ENCODE measurements at regions not wholly inside any gene's neighbourhood (a gene's known extent, or its start where the extent isn't known, plus 50 kb on each side); places are given as distances from the start of the nearest gene placed in this dataset.

DNA sequence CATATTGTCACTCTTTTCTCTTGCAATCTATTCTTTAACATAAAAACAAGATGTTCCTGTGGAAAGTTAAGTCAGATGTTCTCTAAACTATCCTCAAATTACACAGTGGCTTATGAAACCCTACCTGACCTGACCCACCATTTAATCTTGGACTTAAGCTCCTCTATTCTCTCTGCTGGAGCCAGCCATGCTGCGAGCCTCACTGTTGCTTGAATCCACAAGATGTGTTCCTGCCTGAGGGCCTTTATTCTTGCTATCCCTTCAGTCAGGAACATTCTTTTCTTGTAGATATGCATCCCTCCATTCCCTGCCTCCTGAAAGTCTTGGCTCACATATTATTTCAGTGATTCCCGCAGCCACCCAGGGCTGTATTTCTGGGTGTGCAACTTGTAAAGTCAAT is 283.2 kb downstream of the EPHA7 start:
- Histone ChIP-seq H3K4me1 (ENCODE audit: control insufficient read depth, insufficient read depth, low read length) (no peaks in the 10 kb centered on the region), H3K4me3 (ENCODE audit: insufficient read depth, low read depth, low read length) (no peak overlapping the region), H3K36me3 (ENCODE audit: control insufficient read depth, insufficient read depth, low read length) (no peaks in the 10 kb centered on the region), H3K27ac (ENCODE audit: insufficient read depth, low read depth, low read length, poor library complexity, severe bottlenecking) (no peak overlapping the region), H3K27me3 (ENCODE audit: control insufficient read depth, insufficient read depth, low read length, poor library complexity, severe bottlenecking) (no peaks in the 10 kb centered on the region), H3K9me3 (ENCODE audit: control insufficient read depth, low read length) (no peaks in the 10 kb centered on the region)
- 88 to 91% methylated on average over 2 of the region's 2 CpGs for WGBS, 2 experiments

DNA sequence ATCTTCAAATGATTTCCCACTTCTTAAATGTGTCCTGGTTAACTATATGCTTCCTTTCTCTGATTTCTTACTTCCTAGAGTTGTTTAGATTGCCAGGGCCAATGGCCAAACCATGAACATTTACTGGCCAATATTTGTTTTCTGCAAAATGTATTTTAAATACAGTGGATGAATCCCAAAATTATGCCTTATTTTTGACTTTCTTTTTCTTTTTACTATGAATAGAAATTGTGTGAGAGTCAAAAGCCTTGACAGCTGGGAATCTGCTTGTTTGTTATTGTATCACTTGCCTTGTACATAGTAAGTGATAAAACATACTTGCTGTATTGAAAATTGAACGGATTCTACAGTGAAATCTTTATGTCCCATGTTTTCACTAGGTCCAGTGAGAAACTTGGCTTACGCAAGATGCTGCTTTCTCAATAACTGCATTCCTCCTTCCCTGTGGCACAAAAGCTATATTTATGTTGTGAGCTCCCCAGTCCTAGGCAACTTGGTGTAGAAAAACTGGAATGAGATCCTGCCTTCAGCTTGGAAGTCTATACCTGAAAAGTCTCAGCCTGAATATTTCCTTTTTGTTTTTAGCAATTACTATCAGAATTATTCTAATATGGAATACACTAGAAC is 295.2 kb downstream of the EPHA7 start:
- H3K36me3 ChIP-seq (ENCODE audit: control insufficient read depth, insufficient read depth, low read length): no peaks in the 10 kb centered on the region
- H3K4me3 ChIP-seq (ENCODE audit: insufficient read depth, low read depth, low read length): no peak overlapping the region
- H3K27ac ChIP-seq (ENCODE audit: insufficient read depth, low read depth, low read length, poor library complexity, severe bottlenecking): no peak overlapping the region
- H3K27me3 ChIP-seq (ENCODE audit: control insufficient read depth, insufficient read depth, low read length, poor library complexity, severe bottlenecking): no peaks in the 10 kb centered on the region
- 94 to 97% methylated on average over 2 of the region's 2 CpGs for WGBS, 2 experiments
- H3K9me3 ChIP-seq (ENCODE audit: control insufficient read depth, low read length): no peaks in the 10 kb centered on the region
- H3K4me1 ChIP-seq (ENCODE audit: control insufficient read depth, insufficient read depth, low read length): peaks cover 4% of the 10 kb centered on the region

DNA sequence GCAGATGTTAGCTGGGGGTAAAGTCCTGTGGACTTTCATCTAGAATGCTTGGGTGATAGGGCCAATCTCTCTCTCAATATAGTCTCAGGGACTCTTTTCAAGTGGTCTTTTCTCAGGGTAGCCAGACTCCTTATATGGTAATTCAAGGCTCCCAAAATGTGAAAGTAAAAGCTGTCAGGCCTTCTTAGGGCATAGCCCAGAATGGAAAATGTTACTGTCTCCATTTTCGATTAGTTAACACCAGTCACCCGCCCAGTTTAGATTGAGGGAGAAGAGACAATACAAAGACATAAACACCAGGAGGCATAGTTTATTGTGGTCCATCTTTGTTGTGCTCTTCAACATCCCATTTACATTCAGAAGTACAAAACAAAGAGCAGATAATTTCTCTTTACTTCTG is 295.8 kb downstream of the EPHA7 start:
- H3K27me3 ChIP-seq (ENCODE audit: control insufficient read depth, insufficient read depth, low read length, poor library complexity, severe bottlenecking): no peaks in the 10 kb centered on the region
- no peak overlapping the region for H3K27ac ChIP-seq (ENCODE audit: insufficient read depth, low read depth, low read length, poor library complexity, severe bottlenecking)
- H3K4me1 ChIP-seq (ENCODE audit: control insufficient read depth, insufficient read depth, low read length): peaks cover 4% of the 10 kb centered on the region
- 78 to 82% methylated on average over 2 of the region's 2 CpGs for WGBS, 2 experiments
- no peak overlapping the region for H3K4me3 ChIP-seq (ENCODE audit: insufficient read depth, low read depth, low read length)
- no peaks in the 10 kb centered on the region for H3K9me3 ChIP-seq (ENCODE audit: control insufficient read depth, low read length)
- no peaks in the 10 kb centered on the region for H3K36me3 ChIP-seq (ENCODE audit: control insufficient read depth, insufficient read depth, low read length)

DNA sequence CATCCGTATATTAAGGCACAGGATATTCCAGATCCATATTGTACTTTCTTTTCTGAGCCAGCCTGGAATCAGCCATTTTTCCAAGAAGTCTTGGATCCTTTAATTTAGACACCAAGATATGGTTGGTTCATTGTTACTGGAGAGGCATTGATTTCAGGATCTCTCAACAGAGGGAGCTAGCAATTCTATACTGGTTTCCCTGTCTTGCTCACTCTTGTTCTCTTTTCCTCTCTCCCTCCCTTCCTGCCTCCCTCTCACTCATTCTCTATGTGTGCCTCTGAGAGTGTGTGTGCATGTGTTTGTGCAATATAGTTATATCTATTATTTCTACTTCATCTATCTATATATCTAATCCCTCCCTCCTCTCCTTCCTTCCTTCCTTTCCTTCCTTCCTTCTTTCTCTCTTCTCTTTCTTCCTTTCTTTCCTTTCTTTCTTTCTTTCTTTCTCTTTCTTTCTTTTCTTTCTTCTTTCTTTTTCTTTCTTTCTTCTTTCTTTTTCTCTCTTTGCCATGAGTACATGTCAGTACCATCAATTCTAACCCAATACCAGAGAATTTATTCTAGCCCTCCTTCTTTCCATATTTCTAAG is 299.1 kb downstream of the EPHA7 start:
- H3K27me3 ChIP-seq (ENCODE audit: control insufficient read depth, insufficient read depth, low read length, poor library complexity, severe bottlenecking): no peaks in the 10 kb centered on the region
- no peak overlapping the region for H3K27ac ChIP-seq (ENCODE audit: insufficient read depth, low read depth, low read length, poor library complexity, severe bottlenecking)
- no peaks in the 10 kb centered on the region for H3K36me3 ChIP-seq (ENCODE audit: control insufficient read depth, insufficient read depth, low read length)
- 93 to 94% methylated on average over 1 of the region's 1 CpG for WGBS, 2 experiments
- H3K9me3 ChIP-seq (ENCODE audit: control insufficient read depth, low read length): no peaks in the 10 kb centered on the region
- no peak overlapping the region for H3K4me3 ChIP-seq (ENCODE audit: insufficient read depth, low read depth, low read length)
- peaks cover 4% of the 10 kb centered on the region for H3K4me1 ChIP-seq (ENCODE audit: control insufficient read depth, insufficient read depth, low read length)

DNA sequence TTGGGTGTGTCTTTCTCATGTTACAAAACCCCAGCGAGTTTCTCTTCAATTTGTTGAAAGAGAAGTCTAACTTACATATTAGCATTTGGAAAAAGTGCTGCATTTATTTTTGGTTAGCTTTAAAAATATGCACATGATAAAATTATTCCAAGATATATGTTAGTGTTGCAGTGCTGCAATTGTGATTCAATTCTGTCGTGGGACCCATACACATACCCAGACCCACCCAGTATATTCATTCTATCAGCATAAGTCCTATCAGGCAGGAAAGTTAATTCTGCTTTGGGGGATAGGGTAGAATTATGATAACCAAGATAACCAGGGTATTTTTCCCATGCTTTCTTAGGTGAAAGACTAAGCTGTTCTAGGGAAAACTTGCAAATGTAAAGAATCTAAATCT is 313.5 kb downstream of the EPHA7 start:
- Histone ChIP-seq H3K36me3 (ENCODE audit: control insufficient read depth, insufficient read depth, low read length) (no peaks in the 10 kb centered on the region), H3K4me3 (ENCODE audit: insufficient read depth, low read depth, low read length) (no peak overlapping the region), H3K9me3 (ENCODE audit: control insufficient read depth, low read length) (no peaks in the 10 kb centered on the region), H3K27ac (ENCODE audit: insufficient read depth, low read depth, low read length, poor library complexity, severe bottlenecking) (no peak overlapping the region), H3K27me3 (ENCODE audit: control insufficient read depth, insufficient read depth, low read length, poor library complexity, severe bottlenecking) (no peaks in the 10 kb centered on the region), H3K4me1 (ENCODE audit: control insufficient read depth, insufficient read depth, low read length) (peaks cover 5% of the 10 kb centered on the region)
- WGBS, 2 experiments: 100% methylated on average over 1 of the region's 2 CpGs; no CpG with 5 or more reads in 1 of the 2 experiments

DNA sequence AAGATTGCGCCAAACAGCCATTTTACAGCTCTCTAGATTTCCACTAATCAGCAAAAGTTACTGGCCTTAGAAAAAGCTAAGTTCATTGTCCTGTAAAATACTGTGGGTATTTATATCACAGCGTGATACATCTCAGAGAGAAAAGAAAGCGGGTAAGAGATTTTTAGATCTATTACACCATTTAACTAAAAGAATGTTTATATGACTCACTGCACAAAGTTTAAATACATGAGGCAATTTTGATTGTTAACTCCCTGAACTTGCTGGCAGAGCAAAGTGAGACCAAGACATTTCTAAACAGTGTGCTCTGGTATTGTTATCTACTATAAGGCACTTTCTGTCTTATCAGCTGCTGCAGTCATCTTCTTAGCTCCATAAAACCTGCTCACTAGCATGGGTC is 314.3 kb downstream of the EPHA7 start:
- Histone ChIP-seq H3K27me3 (ENCODE audit: control insufficient read depth, insufficient read depth, low read length, poor library complexity, severe bottlenecking) (no peaks in the 10 kb centered on the region), H3K27ac (ENCODE audit: insufficient read depth, low read depth, low read length, poor library complexity, severe bottlenecking) (no peak overlapping the region), H3K9me3 (ENCODE audit: control insufficient read depth, low read length) (no peaks in the 10 kb centered on the region), H3K4me1 (ENCODE audit: control insufficient read depth, insufficient read depth, low read length) (peaks cover 5% of the 10 kb centered on the region), H3K36me3 (ENCODE audit: control insufficient read depth, insufficient read depth, low read length) (no peaks in the 10 kb centered on the region), H3K4me3 (ENCODE audit: insufficient read depth, low read depth, low read length) (no peak overlapping the region)
- 81% methylated on average over 3 of the region's 3 CpGs; no CpG with 5 or more reads in 1 of the 2 experiments for WGBS, 2 experiments

DNA sequence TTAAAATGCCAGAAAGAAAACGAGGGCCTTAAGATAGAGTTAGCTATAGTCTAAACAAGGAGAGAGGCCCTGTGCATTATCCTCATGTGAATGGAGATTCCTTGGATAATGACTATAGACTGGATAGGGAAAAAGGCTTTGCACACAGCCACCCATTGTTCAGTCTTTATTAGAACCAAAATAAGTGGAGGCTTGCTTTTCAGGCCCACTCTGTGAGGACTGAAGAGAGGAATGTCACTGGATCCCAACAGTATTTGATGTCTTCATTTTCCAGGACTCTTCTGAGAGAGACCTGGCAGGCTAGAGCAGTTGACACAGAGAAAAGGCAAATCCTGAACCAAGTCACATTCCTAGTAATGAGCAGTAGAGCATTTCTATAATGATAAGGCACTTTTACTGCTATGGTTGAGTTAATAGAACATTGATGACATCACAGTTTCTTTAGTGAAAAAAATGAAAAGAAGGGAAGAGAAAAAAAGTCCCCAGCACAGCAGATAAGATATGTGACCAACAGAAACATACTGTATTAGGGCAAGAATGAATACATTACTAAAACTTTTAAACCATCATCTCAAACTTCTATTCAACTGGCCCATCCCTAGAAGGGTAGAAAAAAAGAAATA is 315.1 kb downstream of the EPHA7 start:
- no peak overlapping the region for H3K27ac ChIP-seq (ENCODE audit: insufficient read depth, low read depth, low read length, poor library complexity, severe bottlenecking)
- H3K4me3 ChIP-seq (ENCODE audit: insufficient read depth, low read depth, low read length): no peak overlapping the region
- H3K27me3 ChIP-seq (ENCODE audit: control insufficient read depth, insufficient read depth, low read length, poor library complexity, severe bottlenecking): no peaks in the 10 kb centered on the region
- H3K36me3 ChIP-seq (ENCODE audit: control insufficient read depth, insufficient read depth, low read length): no peaks in the 10 kb centered on the region
- H3K4me1 ChIP-seq (ENCODE audit: control insufficient read depth, insufficient read depth, low read length): peaks cover 5% of the 10 kb centered on the region
- 28 to 32% methylated on average over 1 of the region's 1 CpG for WGBS, 2 experiments
- H3K9me3 ChIP-seq (ENCODE audit: control insufficient read depth, low read length): no peaks in the 10 kb centered on the region

DNA sequence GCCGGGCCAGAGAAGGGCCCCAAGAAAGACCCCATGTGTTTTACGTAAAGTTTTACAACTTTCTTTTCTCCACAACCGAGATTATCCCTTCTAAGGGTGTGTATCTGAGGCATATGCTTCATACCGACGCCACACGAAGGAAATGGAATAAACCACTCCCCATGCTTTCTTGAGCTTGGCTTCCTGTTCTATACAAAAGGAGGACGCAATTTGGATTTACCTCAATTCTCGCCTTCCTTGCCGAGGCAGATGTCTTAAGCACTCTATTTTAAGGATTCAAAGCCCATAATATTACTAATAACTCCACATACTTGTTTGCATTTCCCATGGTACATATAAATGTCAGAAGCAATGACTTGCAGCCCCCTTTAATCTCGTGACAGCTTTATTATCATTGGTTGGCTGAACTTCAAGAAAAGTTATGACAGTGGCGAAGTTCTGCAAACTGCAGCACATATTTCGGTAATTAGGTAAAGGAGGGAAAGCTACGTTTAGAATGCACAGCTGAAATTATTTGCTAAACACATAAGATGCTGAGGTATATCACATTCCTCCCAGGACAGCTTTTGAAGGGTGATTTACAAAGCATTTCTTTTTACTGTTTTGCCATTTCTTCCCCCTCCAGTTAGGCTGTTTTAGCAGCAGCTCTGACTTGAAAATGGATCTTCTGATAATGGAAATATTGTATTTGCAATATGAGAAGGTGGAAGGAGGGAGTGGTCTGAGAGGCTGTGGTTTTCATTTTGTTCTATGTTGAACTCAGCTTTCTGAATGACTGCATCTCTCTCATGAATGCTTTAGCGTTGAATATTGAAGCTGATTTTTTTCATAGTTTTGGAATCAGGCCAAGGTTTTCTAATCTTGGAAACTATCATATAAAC is 330.5 kb downstream of the EPHA7 start:
- no peaks in the 10 kb centered on the region for H3K9me3 ChIP-seq (ENCODE audit: control insufficient read depth, low read length)
- no peaks in the 10 kb centered on the region for H3K27me3 ChIP-seq (ENCODE audit: control insufficient read depth, insufficient read depth, low read length, poor library complexity, severe bottlenecking)
- H3K27ac ChIP-seq (ENCODE audit: insufficient read depth, low read depth, low read length, poor library complexity, severe bottlenecking): no peak overlapping the region
- H3K4me1 ChIP-seq (ENCODE audit: control insufficient read depth, insufficient read depth, low read length): peaks cover 5% of the 10 kb centered on the region
- no peak overlapping the region for H3K4me3 ChIP-seq (ENCODE audit: insufficient read depth, low read depth, low read length)
- no peaks in the 10 kb centered on the region for H3K36me3 ChIP-seq (ENCODE audit: control insufficient read depth, insufficient read depth, low read length)
- WGBS, 2 experiments: 90 to 92% methylated on average over 14 of the region's 14 CpGs

DNA sequence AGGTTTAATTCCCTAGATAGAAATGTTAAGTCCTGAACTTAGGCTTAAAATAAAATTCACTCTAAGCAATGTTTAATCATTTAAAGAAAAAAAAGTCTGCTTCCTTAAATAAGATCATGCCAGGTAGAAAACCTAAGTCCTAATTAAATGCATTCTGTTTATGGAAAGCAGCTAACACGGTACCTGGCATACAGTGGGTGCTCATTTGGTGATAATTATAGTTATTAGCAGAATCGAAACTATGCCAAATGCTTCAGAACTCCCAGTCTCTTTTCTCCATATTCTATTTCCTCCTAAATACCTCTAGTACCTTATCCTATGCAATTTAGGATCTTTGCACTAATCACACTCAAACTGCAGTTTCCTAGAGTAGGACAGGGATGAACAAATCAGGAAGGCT is 331.8 kb downstream of the EPHA7 start:
- no peaks in the 10 kb centered on the region for H3K36me3 ChIP-seq (ENCODE audit: control insufficient read depth, insufficient read depth, low read length)
- H3K27me3 ChIP-seq (ENCODE audit: control insufficient read depth, insufficient read depth, low read length, poor library complexity, severe bottlenecking): no peaks in the 10 kb centered on the region
- no peaks in the 10 kb centered on the region for H3K9me3 ChIP-seq (ENCODE audit: control insufficient read depth, low read length)
- peaks cover 5% of the 10 kb centered on the region for H3K4me1 ChIP-seq (ENCODE audit: control insufficient read depth, insufficient read depth, low read length)
- no peak overlapping the region for H3K27ac ChIP-seq (ENCODE audit: insufficient read depth, low read depth, low read length, poor library complexity, severe bottlenecking)
- WGBS, 2 experiments: 87 to 100% methylated on average over 1 to 2 of the region's 2 CpGs
- H3K4me3 ChIP-seq (ENCODE audit: insufficient read depth, low read depth, low read length): no peak overlapping the region

DNA sequence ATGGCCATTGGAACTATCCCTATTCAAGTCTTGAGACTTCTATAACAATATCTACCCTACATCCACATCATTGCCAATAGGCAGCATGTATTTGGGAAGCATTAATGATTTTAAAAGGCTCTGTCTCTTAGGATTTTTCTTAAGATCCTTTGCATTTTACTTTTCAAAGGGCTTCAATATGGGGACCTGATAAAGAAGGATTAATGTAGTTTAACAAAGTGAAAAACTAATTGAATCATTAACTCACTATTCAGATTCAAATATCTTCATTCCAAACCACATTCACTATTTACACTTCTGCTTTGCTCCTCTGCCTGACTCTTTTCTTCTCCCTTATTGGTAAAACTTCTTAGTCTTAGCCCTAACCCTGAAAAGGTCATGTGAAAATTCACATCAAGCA is 333.0 kb downstream of the EPHA7 start:
- H3K27ac ChIP-seq (ENCODE audit: insufficient read depth, low read depth, low read length, poor library complexity, severe bottlenecking): peak overlapping the region; percentile 17
- H3K27me3 ChIP-seq (ENCODE audit: control insufficient read depth, insufficient read depth, low read length, poor library complexity, severe bottlenecking): no peaks in the 10 kb centered on the region
- H3K36me3 ChIP-seq (ENCODE audit: control insufficient read depth, insufficient read depth, low read length): no peaks in the 10 kb centered on the region
- H3K9me3 ChIP-seq (ENCODE audit: control insufficient read depth, low read length): no peaks in the 10 kb centered on the region
- no peak overlapping the region for H3K4me3 ChIP-seq (ENCODE audit: insufficient read depth, low read depth, low read length)
- H3K4me1 ChIP-seq (ENCODE audit: control insufficient read depth, insufficient read depth, low read length): peaks cover 5% of the 10 kb centered on the region

All from ectodermal cell (in vitro differentiated cells).